ENCODE measurements at regions not wholly inside any gene's neighbourhood (a gene's known extent, or its start where the extent isn't known, plus 50 kb on each side); places are given as distances from the start of the nearest gene placed in this dataset.

DNA sequence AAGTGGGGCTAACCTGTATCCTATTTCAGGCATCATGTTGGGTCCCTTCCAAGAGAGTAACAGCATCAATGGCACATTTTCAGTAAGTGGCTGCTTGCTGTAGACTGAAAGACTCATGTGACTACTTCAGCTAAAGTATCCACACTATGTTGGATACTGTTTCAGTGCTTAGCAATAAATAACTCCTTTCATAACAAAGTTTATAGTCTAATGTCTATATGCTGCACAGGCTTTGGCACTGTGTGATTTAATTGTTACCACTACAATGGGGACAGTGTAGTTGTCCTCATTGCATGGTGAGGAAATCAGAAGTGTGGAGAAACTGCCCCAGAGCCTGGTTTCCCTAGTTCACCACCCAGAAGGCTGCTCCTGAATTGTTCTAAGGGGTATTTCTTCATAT lies 318.0 kb upstream of the PTCHD4 start:
- H4K20me1 ChIP-seq (ENCODE audit: insufficient read depth), result no peaks in the 10 kb centered on the region
- intact Hi-C loops (cut with micrococcal nuclease; ENCODE audit: unreplicated experiment), result no loop called here
- ChIA-PET CTCF (no interaction called here), POLR2A (ENCODE audit: unreplicated experiment) (no interaction called here)
- TF ChIP-seq, protein P1, sequence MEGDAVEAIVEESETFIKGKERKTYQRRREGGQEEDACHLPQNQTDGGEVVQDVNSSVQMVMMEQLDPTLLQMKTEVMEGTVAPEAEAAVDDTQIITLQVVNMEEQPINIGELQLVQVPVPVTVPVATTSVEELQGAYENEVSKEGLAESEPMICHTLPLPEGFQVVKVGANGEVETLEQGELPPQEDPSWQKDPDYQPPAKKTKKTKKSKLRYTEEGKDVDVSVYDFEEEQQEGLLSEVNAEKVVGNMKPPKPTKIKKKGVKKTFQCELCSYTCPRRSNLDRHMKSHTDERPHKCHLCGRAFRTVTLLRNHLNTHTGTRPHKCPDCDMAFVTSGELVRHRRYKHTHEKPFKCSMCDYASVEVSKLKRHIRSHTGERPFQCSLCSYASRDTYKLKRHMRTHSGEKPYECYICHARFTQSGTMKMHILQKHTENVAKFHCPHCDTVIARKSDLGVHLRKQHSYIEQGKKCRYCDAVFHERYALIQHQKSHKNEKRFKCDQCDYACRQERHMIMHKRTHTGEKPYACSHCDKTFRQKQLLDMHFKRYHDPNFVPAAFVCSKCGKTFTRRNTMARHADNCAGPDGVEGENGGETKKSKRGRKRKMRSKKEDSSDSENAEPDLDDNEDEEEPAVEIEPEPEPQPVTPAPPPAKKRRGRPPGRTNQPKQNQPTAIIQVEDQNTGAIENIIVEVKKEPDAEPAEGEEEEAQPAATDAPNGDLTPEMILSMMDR (conservative IDR thresholded peaks at IDR 0.05), result no peak
- TF ChIP-seq EZH2 (IDR thresholded peaks at IDR 0.05; ENCODE audit: low read depth), result no peak
- H3K9me3 ChIP-seq (ENCODE audit: insufficient read depth, low read depth), result peaks cover 8% of the 10 kb centered on the region; the same call in 1 of the 2 replicates
- no peaks in the 10 kb centered on the region for H3K27me3 ChIP-seq (ENCODE audit: insufficient read depth, low read depth)
- no peaks in the 10 kb centered on the region; the same call in 1 of the 2 replicates for H3K36me3 ChIP-seq (ENCODE audit: low read depth)
- no peak overlapping the region for H3K27ac ChIP-seq
- H3K79me2 ChIP-seq (ENCODE audit: low read depth), result no peaks in the 10 kb centered on the region
- no peak overlapping the region for H3K4me2 ChIP-seq
- DNase-seq, result no peak
- no TSS peak for BruUV-seq (replicated peaks)
- H2AFZ ChIP-seq, result no peak overlapping the region
- H3K9me2 ChIP-seq (ENCODE audit: insufficient read depth), result no peaks in the 10 kb centered on the region
- no peak overlapping the region for H3K4me3 ChIP-seq
- H3F3A ChIP-seq (ENCODE audit: insufficient read depth, low read depth), result no peaks in the 10 kb centered on the region
- H3K4me1 ChIP-seq (replicated peaks; ENCODE audit: insufficient read depth), result peaks cover 16% of the 10 kb centered on the region

DNA sequence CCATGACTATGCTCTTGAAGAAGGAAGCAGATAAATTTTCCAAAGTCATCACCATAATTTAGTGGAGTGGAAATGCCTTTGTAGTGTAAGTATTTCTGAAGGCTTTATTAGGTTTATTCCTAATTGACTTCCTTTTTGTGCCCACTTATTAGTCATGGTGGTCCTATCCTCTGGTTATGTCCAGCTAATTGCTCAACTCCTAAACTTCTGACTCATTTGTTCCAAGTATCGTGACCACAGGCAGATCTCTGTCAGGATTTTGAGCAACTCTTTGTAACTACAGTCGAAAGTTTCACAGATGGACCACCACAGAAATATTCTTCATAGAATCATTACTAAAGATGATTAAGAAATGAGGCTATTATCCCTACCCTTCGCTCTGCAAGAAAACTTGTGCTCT lies 315.6 kb upstream of the PTCHD4 start:
- no peak overlapping the region for H3K4me2 ChIP-seq

DNA sequence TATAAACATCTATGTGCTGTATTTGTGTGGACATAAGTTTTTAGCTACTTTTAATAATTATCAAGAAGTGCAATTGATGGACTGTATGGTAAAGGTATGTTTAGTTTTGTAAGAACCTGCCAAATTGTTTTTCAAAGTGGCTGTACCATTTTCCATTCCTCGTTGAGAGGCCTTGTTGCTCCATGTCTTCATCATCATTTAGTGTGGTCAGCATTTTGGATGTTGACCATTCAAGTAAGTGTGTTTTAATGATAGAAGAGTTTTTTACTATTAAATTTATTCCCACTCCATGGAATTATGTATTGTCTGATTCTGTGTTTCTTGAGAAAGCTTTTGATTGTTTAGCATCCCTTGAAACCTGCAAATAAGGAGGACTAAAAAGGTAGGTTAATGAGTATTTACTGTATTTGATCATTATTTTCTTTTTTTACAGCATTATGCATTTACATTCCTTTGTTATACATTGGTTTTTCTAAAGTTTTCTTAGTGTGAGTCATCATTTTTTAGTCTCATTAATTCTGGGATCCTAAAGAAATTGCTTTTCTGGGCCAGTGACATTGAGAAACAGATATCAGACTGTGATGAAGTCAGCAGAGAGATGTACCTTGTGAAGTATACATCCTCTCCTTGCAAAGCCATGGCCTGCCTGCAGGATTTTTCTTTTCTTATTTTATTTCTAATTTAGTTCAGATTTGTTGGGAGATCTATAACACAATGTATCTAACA lies 312.8 kb upstream of the PTCHD4 start:
- BruUV-seq (replicated peaks), result no TSS peak
- TF ChIP-seq, protein P1 (conservative IDR thresholded peaks at IDR 0.05), result no peak
- TF ChIP-seq EZH2 (IDR thresholded peaks at IDR 0.05; ENCODE audit: low read depth), result no peak
- no peaks in the 10 kb centered on the region for H3K36me3 ChIP-seq (ENCODE audit: low read depth)
- no peak overlapping the region for H3K4me3 ChIP-seq
- POLR2A ChIA-PET (ENCODE audit: unreplicated experiment), result no interaction called here
- intact Hi-C loops (cut with micrococcal nuclease; ENCODE audit: unreplicated experiment), result no loop called here
- no peaks in the 10 kb centered on the region for H3F3A ChIP-seq (ENCODE audit: insufficient read depth, low read depth)
- H3K9me2 ChIP-seq (ENCODE audit: insufficient read depth), result no peaks in the 10 kb centered on the region
- no peak overlapping the region for H2AFZ ChIP-seq
- H3K4me1 ChIP-seq (replicated peaks; ENCODE audit: insufficient read depth), result no peaks in the 10 kb centered on the region
- CTCF ChIA-PET, result no interaction called here
- no peak overlapping the region for H3K27ac ChIP-seq
- DNase-seq, result no peak
- H3K4me2 ChIP-seq, result no peak overlapping the region
- H3K79me2 ChIP-seq (ENCODE audit: low read depth), result no peaks in the 10 kb centered on the region
- no peaks in the 10 kb centered on the region for H4K20me1 ChIP-seq (ENCODE audit: insufficient read depth)
- H3K9me3 ChIP-seq (ENCODE audit: insufficient read depth, low read depth), result peaks cover 7% of the 10 kb centered on the region; the same call in 1 of the 2 replicates
- no peaks in the 10 kb centered on the region for H3K27me3 ChIP-seq (ENCODE audit: insufficient read depth, low read depth)

More for the DNA sequence above, 315.6 kb upstream of the PTCHD4 start:
- H3K9me2 ChIP-seq (ENCODE audit: insufficient read depth), result no peaks in the 10 kb centered on the region
- no TSS peak for BruUV-seq (replicated peaks)
- H3K36me3 ChIP-seq (ENCODE audit: low read depth), result no peaks in the 10 kb centered on the region
- H3K4me1 ChIP-seq (replicated peaks; ENCODE audit: insufficient read depth), result peaks cover 16% of the 10 kb centered on the region
- ChIA-PET CTCF (no interaction called here), POLR2A (ENCODE audit: unreplicated experiment) (no interaction called here)
- no peaks in the 10 kb centered on the region for H4K20me1 ChIP-seq (ENCODE audit: insufficient read depth)
- H3K27ac ChIP-seq, result no peak overlapping the region
- no peak for TF ChIP-seq EZH2 (IDR thresholded peaks at IDR 0.05; ENCODE audit: low read depth)
- TF ChIP-seq, protein P1 (conservative IDR thresholded peaks at IDR 0.05), result no peak
- H2AFZ ChIP-seq, result no peak overlapping the region
- H3K9me3 ChIP-seq (ENCODE audit: insufficient read depth, low read depth), result peaks cover 11% of the 10 kb centered on the region; the same call in 1 of the 2 replicates
- intact Hi-C loops (cut with micrococcal nuclease; ENCODE audit: unreplicated experiment), result no loop called here
- DNase-seq, result no peak
- no peaks in the 10 kb centered on the region for H3K79me2 ChIP-seq (ENCODE audit: low read depth)
- no peak overlapping the region for H3K4me3 ChIP-seq
- no peaks in the 10 kb centered on the region for H3F3A ChIP-seq (ENCODE audit: insufficient read depth, low read depth)
- H3K27me3 ChIP-seq (ENCODE audit: insufficient read depth, low read depth), result no peaks in the 10 kb centered on the region

Data from PC-9 (cell line).